ENCODE measurements at regions not wholly inside any gene's neighbourhood (a gene's known extent, or its start where the extent isn't known, plus 50 kb on each side); places are given as distances from the start of the nearest gene placed in this dataset.

DNA sequence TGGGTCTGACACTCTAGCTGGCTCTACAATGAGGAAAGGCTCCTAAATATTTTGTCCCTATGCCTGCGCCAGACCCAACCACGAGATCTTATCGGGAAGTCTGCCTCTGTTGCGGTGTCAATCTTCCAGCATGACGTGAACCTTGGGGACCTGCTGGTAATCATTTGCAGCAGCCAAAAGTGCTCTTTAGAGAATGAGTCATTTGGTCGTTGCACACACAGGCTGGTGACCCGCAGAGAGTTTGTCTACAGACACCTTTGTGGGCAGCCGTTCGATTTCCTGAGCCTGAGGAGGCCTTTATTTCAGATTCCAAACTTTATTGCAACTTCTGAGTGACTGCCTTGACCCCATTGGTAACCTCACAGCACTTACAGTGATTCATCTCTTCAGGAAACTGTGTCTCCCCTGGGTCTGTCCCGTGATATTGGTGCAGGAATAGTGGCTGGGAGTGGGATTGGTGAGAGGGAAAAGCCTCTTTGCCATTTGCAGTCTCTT lies 326.1 kb downstream of the NSG2 start:
- Histone ChIP-seq H3K36me3 (no peaks in the 10 kb centered on the region), H3K27ac (no peak overlapping the region), H3K4me3 (no peak overlapping the region), H3K4me1 (no peaks in the 10 kb centered on the region), H3K27me3 (peaks cover 7% of the 10 kb centered on the region), H3K9me3 (no peaks in the 10 kb centered on the region)
- no peak for ATAC-seq
- 58 to 88% methylated on average over 3 to 4 of the region's 10 CpGs for WGBS, 2 donors (ENCODE audit: low coverage in 1 of 2)
- no peak for TF ChIP-seq EP300 (IDR thresholded peaks at IDR 0.05)
- TF ChIP-seq POLR2AphosphoS5 (IDR thresholded peaks at IDR 0.05) = no peak
- no peak for TF ChIP-seq POLR2A (IDR thresholded peaks at IDR 0.05)
- TF ChIP-seq, protein P1, sequence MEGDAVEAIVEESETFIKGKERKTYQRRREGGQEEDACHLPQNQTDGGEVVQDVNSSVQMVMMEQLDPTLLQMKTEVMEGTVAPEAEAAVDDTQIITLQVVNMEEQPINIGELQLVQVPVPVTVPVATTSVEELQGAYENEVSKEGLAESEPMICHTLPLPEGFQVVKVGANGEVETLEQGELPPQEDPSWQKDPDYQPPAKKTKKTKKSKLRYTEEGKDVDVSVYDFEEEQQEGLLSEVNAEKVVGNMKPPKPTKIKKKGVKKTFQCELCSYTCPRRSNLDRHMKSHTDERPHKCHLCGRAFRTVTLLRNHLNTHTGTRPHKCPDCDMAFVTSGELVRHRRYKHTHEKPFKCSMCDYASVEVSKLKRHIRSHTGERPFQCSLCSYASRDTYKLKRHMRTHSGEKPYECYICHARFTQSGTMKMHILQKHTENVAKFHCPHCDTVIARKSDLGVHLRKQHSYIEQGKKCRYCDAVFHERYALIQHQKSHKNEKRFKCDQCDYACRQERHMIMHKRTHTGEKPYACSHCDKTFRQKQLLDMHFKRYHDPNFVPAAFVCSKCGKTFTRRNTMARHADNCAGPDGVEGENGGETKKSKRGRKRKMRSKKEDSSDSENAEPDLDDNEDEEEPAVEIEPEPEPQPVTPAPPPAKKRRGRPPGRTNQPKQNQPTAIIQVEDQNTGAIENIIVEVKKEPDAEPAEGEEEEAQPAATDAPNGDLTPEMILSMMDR (IDR thresholded peaks at IDR 0.05) = no peak

DNA sequence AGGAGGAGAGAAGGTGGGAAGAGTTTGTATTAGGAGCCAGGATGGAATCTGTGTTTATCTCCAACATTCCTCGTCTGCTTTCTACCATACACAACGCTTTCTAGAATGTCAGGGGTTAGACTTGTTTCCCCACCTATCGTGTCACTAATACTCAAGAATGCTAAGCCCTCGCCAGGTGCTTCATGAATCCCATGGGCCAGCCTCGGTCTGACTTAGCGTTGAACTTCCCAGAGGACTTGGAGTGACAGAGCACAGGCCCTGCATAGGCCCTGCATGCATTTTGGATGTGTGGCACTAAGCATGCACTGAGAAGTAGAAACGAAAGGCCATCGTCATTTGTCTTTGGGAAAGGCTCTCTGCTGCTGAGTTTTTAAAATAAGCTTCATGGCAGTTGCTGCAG lies 328.7 kb downstream of the NSG2 start:
- TF ChIP-seq POLR2AphosphoS5 (IDR thresholded peaks at IDR 0.05) (no peak), POLR2A (IDR thresholded peaks at IDR 0.05) (no peak), EP300 (IDR thresholded peaks at IDR 0.05) (no peak)
- TF ChIP-seq, protein P1 (IDR thresholded peaks at IDR 0.05) = no peak
- no peak overlapping the region for H3K4me3 ChIP-seq

GRCh38 chr5:174376056-174376455 lies 330.6 kb downstream of the NSG2 start:
- ATAC-seq = no peak
- H3K36me3 ChIP-seq = no peaks in the 10 kb centered on the region
- TF ChIP-seq POLR2AphosphoS5 (IDR thresholded peaks at IDR 0.05) (no peak), POLR2A (IDR thresholded peaks at IDR 0.05) (no peak)
- TF ChIP-seq, protein P1 (IDR thresholded peaks at IDR 0.05) = no peak
- H3K27me3 ChIP-seq = peaks cover 7% of the 10 kb centered on the region
- H3K4me1 ChIP-seq = no peaks in the 10 kb centered on the region
- no peak overlapping the region for H3K4me3 ChIP-seq
- no peaks in the 10 kb centered on the region for H3K9me3 ChIP-seq
- 65 to 87% methylated on average over 3 to 4 of the region's 4 CpGs for WGBS, 2 donors (ENCODE audit: low coverage in 1 of 2)
- H3K27ac ChIP-seq = no peak overlapping the region

More for the DNA sequence above, 328.7 kb downstream of the NSG2 start:
- Histone ChIP-seq H3K36me3 (no peaks in the 10 kb centered on the region), H3K4me1 (no peaks in the 10 kb centered on the region), H3K27me3 (peaks cover 3% of the 10 kb centered on the region), H3K27ac (no peak overlapping the region), H3K9me3 (no peaks in the 10 kb centered on the region)
- ATAC-seq = no peak
- WGBS, 2 donors (ENCODE audit: low coverage in 1 of 2) = 43 to 50% methylated on average over 2 to 8 of the region's 8 CpGs

- Histone ChIP-seq H3K27ac (no peak overlapping the region), H3K9me3 (no peaks in the 10 kb centered on the region), H3K4me3 (no peak overlapping the region), H3K4me1 (no peaks in the 10 kb centered on the region), H3K36me3 (no peaks in the 10 kb centered on the region), H3K27me3 (peaks cover 7% of the 10 kb centered on the region)
- TF ChIP-seq, protein P1 (IDR thresholded peaks at IDR 0.05) = no peak
- TF ChIP-seq EP300 (IDR thresholded peaks at IDR 0.05) = no peak
- TF ChIP-seq POLR2A (IDR thresholded peaks at IDR 0.05) = no peak
- TF ChIP-seq POLR2AphosphoS5 (IDR thresholded peaks at IDR 0.05) = no peak
- no peak for ATAC-seq
- 66 to 89% methylated on average over 6 of the region's 6 CpGs for WGBS, 2 donors (ENCODE audit: low coverage in 1 of 2)
These were observed 331.3 kb downstream of the NSG2 start for GRCh38 chr5:174376726-174377373.

Measured in gastroesophageal sphincter (tissue), 4 donors.